Stimulated activated CD4-positive, alpha-beta T cell treated with anti-CD3 and anti-CD28 coated beads, TNF-alpha, amount 100 ng/mL, for 4 hours (primary cell): ENCODE measurements at regions not wholly inside any gene's neighbourhood (a gene's known extent, or its start where the extent isn't known, plus 50 kb on each side); places are given as distances from the start of the nearest gene placed in this dataset.

Experiments
- DNase-seq, 3 experiments: peaks; one replicate each; pipeline ENCODE4 v3.0.0-alpha.2; 2020; ENCODE audit warnings: low read depth in 3 of 3

DNA sequence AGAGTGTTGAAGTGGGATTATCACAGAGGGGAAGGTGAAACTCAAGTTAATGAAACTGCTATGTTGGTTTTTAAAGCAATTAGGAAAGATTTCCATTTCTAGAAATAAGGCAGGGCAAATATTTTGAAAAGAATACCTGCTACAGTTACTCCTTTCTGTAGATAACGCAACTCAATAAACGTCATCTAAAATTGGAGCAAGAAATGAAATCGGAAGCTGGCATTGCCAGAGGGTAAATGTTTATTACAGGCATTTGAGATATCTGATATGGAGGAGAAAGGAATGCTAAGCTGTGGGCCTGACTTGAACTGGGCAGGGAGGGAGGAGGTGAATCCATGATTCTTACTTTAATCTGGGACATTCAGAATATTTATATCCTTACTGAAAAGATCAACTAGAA is 217.0 kb upstream of the ADARB2 start:
- DNase-seq = no peak

DNA sequence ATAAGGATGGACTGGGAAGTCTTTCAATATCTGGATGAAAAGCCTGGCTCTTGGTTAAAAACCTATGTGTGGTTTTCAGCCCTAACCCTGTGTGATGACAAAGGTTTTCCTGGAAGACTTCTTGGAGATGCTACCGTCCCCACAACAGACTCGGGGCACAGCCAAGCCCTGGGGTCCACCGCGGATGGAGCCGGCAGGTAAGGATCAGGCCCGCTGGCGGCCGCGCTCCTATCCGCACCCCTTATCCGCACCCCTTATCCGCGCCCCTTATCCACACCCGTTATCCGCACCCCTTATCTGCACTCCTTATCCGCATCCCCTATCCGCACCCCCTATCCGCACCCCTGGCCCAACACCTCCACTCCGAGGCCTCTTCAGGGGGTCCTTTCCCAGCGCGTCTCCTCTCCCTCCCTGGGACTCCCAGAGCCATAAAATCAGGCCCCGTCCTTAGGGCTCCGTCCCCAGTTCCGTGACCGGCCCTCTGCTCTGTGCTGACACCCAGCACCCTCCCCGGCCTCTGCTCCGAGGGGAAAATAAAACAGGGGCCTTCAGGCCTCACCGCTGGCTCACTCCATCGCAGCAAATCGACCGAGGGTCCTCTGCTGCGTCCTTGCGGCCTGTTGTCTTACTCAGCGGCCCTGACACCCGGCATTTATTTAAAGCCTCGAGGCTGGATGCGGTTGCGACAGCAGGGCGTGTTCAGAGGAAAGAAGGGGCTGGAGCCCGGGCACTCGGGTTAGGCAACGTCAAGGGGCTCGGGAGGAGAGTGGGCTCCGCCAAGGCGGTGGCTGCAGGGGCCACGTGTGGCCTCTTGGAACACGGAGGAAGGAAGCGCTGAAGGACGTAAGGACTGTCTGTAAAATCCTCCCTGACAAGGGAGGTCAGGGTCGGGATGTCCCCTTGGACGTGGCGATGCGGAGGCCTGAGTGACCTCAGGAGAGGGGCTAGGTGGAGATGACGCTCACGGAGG is 215.1 kb upstream of the ADARB2 start:
- no peak for DNase-seq

DNA sequence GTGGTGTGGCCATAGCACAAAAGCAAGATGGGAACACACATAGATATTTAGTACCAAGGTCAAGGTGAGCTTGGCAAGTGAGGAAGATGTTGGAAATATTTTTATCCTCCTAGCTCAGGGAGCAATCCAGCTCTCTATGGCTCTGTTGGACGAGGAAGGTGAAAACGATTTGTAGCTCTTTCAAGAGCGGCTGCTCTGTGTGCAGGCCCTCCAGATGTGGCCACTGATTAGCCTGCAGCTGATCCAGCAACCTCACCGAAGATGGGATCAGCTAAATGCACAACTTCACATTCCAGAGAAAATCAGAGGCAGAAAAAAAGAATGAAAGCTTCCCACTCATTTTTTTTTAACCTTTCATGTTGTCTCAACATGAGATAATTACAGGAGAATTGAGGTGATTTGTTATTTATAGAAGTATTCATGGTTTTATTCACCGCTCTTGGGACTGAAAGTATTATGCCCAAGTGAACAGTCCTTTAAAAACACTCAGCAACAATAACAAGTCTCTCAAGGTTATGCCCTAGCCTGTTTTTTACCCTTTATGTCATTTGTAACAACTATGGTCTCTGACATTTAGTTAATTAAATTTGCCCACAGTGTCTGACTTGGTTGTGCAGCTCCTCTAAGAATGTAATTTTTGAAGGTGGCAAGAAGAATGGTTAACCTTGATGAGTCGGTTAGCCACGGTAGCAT is 213.6 kb upstream of the ADARB2 start:
- no peak for DNase-seq

DNA sequence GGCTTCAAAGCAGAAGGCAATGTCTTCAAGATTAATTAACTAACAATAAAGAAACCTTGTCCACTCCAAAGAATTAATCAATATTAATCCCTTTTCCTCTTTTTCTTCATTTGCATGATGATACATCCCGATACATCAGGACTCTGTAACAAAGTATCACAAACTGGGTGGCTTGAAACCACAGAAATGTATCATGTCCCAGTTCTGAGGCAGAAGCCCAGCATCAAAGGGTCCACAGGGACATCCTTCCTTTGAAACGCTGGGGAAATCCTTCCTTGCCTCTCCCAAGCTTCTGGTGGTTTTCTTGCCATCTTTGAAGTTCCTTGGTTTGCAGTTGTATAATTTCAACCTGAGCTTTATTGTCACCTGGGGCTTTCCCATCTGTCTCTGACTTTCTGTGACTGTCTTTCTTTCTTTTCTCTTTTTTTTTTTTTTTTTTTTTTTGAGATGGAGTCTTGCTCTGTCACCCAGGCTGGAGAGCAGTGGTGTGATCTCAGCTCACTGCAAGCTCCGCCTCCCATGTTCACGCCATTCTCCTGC is 210.2 kb upstream of the ADARB2 start:
- DNase-seq = no peak

DNA sequence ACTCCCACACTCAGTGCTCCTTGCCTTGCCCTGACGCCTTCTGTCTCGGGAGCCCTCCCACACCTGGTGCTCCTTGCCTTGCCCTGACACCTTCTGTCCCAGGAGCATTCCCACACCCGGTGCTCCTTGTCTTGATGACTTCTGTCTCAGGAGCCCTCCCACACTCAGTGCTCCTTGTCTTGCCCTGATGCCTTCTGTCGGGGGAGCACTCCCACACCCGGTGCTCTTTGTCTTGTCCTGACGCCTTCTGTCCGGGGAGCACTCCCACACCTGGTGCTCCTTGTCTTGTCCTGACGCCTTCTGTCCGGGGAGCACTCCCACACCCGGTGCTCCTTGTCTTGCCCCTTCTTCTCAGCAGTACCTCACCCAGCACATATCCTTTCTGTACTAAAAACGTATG is 207.2 kb upstream of the ADARB2 start:
- DNase-seq = no peak

DNA sequence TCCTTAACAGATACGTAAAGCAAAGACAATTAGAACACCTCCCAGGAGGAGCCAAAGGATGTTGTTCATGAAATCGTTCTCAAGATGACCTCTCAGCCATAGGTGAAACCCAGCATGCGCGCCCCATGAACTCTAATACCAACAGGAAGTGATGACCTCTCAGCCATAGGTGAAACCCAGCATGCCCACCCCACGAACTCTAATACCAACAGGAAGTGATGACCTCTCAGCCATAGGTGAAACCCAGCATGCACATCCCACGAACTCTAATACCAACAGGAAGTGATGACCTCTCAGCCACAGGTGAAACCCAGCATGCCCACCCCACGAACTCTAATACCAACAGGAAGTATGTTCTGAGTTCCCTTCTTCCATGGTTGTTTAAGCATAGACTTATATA is 205.2 kb upstream of the ADARB2 start:
- DNase-seq = no peak

DNA sequence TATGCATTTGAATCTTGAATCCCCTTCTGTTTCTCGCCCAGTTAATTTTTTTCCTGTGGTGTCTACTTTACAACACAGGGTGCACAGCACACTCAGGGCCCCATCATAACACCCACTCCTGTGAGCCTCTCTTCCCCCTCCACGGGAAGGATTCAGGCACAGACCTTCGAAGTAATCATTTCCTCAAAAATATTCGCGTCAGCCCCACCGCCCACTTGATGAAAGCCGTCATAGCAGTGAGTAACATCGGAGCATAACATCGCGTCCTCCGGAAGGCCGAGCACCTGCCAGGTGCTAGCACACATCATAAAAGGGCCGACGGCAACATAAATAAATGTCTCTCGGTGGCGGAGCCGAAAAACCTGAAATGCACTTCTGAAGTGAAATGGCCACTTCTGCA is 201.7 kb upstream of the ADARB2 start:
- DNase-seq = peak; percentile 31 to 77 (median 71)

DNA sequence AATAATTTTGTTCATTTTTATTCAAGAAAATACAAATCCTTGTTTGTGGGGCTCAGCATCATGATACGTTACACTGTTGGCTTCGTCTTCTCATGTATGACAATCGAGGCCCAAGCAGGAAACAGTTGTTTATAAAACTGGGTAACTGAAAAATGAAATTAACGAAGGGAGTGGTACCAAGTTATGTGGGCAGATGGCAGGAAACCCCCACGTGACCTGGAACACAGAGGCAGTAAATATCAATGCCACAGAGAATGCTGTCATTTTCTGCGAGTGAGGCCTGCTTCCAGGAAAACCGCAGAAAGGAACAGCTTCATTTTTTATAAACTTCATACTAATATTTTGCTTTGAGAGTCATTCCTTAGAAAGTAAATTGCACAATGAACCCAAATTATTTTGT is 201.0 kb upstream of the ADARB2 start:
- DNase-seq = peak in 2 of 3 experiments; percentile 45 to 75

DNA sequence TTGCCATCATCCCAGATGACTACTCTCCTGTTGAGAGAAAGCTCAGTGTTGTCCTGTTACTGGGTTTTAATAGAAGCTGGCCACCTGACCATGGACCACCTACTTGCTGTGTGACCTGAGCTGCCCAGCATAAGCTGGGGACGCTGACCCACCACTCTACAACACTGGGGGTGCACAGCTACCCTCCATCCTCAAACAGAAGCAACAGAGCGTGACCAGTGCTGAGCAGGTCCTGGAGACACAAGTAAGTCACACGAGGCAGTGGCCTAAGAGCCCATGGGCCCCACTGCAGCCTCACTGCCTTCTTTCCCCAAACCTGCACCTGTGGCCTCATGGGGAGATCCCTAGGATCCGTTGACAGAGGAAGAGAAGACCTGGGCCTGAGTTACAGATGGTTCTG is 198.6 kb upstream of the ADARB2 start:
- DNase-seq = no peak

DNA sequence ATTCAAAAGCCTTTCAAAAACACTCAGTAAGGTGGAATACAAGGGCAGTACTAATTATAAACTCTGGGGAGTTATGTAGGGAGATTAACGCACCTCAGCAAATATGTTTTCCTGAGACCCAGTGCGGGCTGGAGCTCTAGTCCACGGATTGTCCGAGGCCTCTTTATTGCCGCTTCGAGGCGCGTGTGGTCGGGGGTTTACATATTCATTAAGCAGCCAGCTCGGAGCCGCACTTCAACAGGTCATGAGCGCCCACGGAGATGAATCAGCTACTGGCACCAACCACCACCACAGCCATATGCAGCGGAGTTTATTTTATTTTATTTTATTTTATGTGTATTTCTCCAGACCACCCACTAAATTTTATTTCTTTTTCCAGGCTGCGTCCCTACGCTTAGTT is 195.9 kb upstream of the ADARB2 start:
- DNase-seq = no peak

DNA sequence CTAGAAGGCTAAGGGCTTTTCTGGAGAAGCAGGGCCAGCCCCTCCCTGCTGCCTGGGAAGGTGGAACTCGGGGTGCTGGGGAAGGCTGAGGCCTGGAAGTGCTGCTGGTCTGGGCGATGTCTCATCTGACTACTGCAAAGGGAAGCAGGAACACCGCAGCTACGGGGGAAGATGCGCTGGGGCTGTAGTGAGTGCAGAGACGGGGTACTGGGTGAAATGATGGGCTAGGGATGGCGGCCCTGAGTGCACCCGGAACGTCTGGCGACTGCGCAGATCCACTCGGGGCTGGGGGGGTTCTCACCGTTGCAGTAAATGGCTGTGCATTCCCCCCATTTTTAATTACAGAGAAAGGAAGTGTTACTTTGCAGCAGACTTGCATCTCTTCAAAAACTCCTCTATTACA is 195.4 kb upstream of the ADARB2 start:
- DNase-seq = no peak

DNA sequence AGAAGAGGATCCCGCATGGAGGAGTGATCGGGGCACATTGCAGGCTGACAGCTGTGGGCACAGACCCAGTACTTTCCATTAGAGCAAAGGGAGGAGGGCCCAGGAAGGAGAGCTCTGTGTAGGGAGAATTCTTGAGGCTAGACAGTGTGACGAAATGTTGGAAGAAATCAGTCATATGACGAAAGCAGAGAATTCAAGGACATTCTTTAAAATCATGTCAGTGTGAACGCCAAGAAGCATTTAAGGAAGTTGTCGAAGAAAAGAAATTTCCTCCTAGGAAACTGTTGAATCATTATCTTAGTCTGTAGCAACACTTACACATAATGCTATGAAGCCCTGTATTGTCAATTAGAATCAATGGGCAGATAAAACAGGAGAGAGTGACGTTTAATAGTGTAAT is 191.3 kb upstream of the ADARB2 start:
- DNase-seq = no peak

DNA sequence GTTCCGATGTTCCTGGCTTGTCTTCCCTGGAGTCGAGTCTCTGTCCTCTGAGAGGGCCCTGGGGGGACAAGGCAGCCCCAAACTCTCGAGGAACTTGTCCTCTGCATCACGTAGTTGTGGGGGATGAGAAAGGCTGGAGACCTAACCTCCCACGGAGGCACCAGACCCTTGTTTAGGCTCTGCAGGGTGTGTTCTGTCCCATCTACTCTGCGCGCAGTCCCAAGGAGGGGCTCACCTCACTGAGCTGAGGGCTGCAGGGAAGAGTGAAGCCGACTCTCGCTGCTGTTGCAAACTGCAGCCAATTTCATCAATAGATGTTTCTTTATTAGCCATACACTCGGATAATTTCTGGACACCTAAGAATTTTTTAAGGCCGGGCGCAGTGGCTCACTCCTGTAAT is 186.7 kb upstream of the ADARB2 start:
- no peak for DNase-seq

DNA sequence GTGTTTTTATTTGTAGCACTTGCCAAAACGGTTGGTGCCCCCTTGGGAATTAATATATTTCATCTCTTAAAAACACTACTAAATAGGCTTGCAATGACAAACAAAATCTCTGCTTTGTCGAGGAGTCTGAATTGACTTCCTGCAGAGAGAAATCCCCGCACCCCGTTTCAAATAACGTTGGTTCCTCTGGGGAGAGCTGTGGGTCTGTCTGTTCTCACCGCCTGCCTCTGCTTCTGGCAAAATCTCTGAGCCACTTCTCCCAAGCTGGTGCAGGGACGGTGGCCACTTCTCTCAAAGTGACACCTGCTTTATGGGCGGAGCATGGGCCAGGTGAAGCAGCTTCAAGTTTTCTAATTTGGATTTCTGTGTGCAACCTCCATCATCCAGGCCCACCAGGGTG is 186.3 kb upstream of the ADARB2 start:
- no peak for DNase-seq

DNA sequence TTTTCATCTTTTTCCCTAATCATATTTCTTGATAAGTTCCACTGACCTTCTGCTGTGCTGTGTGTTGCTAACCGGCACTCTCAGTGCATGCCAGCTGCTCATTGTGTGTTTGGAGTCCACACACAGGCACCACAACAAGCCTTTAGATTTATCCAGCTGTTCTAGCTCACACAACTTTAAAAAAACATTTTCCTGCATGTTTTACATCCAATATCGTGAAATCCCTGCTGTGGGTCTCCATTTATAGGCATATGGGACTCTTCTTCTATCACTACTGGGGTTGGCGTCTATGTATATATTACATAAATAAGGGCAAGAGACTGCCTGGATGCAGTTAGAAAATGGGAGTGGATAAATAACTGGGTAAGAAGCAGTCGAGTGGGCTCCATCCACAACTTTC is 183.6 kb upstream of the ADARB2 start:
- DNase-seq = no peak

DNA sequence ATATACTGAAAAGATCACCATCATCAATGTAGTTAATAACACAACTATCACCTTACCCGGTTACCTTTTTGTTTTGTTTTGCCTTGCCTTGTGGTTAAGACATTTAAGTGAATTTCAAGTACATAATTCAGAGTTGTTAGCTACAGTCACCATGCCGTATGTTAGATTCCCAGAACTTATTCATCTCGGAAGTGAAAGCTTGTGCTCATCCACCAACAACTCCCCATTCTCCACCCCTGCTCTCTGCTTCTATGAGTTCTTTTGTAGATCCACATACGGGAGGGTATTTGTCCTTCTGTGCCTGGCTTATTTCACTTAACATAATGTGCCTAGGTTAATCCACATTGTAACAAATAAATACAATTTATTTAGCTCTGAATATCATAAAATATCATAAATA is 182.8 kb upstream of the ADARB2 start:
- DNase-seq = no peak

DNA sequence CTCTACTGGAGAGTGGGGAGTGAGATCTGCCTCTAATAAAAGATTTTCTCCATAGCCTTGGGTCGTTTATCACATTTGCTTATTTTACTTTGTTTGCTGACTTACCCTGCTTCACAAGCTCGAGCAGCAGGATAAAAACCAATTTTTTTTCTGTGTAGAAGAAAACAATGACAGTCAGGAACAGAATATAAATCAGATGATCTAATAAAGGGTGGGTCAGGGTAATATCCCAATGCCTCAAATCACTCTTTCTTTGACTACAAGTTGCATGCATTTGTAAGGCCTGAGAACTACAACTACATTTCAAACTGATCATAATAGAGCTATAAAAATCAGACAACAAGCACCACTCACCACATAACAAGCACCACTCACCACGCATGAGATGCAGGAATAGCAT is 174.4 kb upstream of the ADARB2 start:
- DNase-seq = no peak

DNA sequence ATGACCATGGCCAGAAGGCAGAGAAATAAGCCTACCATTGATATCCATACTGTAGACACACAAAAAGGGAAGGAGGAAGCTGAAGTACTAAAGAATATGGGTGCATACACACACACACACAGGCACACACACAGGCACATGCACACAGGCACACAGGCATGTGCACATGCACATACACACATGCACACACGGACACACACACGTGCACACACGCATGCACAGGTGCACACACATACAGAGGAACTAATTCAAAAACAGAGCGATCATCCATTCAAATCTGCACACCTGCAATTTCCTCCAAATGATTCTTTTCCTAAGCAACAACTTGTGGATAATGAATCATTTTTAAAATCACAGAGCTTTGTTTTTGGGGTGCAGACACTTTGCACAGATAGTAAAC is 166.7 kb upstream of the ADARB2 start:
- no peak for DNase-seq

DNA sequence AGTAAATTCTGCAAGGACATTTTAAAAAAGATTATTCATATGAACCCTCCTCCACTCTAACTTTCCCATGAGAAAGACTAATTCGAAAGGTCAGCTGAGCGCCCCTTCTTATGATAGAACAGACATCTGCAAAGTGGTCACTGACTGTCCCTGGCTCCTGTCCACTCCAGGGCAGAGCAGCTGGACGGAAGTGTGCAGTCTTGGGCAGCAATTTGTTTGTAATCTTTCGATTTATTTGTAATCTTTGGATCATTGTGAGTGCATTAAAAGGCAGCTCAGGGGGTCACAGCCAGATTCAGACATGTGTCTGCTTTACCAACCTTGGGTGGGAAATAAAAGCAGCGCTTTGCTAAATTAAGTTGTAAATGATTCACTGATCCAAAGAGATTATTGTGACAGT is 158.8 kb upstream of the ADARB2 start:
- DNase-seq = no peak

DNA sequence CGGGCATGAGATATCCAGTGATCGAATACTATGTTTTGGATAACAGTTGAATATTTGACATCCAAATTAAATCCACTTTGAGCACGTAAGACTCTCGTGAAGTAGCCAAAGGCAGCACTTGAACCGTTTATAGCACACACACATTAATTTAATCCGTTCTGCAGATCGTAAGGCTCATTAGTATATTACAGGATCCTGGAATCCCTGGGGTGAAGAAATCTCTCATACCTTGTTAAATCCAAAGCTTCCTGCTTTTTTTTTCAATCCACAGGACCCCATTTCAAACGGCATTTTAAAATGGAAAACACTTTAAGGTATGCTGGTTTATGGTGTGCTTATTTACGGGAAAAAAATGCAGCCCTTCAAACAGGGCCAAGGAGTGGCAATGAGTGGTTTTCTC is 158.4 kb upstream of the ADARB2 start:
- DNase-seq = no peak

DNA sequence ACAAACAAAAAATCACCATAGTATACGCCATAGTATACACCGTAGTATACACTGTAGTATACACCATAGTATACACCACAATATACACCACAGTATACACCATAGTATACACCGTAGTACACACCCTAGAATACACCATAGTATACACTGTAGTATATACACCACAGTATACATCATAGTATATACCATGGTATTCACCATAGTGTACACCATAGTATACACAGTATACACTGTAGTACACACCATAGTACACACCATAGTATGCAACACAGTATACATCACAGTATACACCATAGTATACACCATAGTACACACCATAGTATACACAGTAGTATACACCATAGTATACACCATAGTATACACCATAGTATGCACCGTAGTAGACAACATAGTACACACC is 157.6 kb upstream of the ADARB2 start:
- DNase-seq = no peak

DNA sequence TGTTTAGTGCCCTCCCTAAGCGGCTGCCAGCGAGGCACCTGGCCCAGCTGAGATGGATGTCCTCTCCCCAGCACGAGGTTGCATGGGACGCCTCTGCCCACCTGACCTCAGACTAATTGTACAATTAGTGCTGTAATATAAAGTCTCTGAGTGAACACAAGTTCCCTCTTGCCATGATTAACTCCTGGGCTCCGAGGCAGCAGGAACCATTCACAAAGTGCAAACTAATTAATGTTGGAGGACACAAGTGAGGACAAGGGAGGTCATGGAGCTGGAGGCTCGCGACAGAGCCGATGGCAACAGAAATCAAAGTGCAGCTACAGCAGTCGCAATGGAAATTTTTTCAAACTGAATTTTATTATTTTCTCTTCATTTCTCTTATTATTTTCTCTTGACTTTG is 156.6 kb upstream of the ADARB2 start:
- DNase-seq = no peak

DNA sequence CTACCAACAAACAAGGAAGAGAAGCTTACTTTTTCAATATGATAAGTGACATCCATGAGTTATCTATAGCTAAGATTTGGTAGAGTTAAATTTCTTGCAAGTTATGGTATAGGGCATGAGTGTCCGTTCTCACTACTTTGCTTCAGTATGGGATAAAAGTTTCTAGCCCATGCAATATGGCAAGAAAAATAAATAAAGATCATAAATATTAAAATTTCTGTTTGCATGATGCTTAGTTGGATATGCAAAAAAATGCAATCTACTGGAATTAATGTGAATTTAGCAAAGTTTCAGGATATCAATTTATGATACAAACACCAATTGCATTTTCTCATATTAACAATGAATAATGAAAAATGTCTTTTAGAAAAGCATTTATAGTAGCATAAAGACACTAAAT is 148.7 kb upstream of the ADARB2 start:
- no peak for DNase-seq
